ENCODE measurements at regions not wholly inside any gene's neighbourhood (a gene's known extent, or its start where the extent isn't known, plus 50 kb on each side); places are given as distances from the start of the nearest gene placed in this dataset.

GRCh38 chr3:168574455-168575158 lies 478.9 kb upstream of the GOLIM4 start:
- DNase-seq = no peak

- DNase-seq = no peak
These were observed 474.9 kb upstream of the GOLIM4 start for GRCh38 chr3:168570404-168571155.

GRCh38 chr3:168558728-168559411 lies 463.1 kb upstream of the GOLIM4 start:
- no peak for DNase-seq

- no peak for DNase-seq
These were observed 456.5 kb upstream of the GOLIM4 start for GRCh38 chr3:168552251-168552650.

GRCh38 chr3:168548719-168549118 lies 453.0 kb upstream of the GOLIM4 start:
- no peak for DNase-seq

GRCh38 chr3:168546707-168547106 lies 451.0 kb upstream of the GOLIM4 start:
- DNase-seq = no peak

- no peak for DNase-seq
These were observed 449.9 kb upstream of the GOLIM4 start for GRCh38 chr3:168545591-168545990.

- DNase-seq = peak; percentile 4
These were observed 448.6 kb upstream of the GOLIM4 start for GRCh38 chr3:168544097-168544957.

- DNase-seq = no peak
These were observed 445.0 kb upstream of the GOLIM4 start for GRCh38 chr3:168540726-168541125.

- no peak for DNase-seq
These were observed 444.2 kb upstream of the GOLIM4 start for GRCh38 chr3:168539909-168540308.

GRCh38 chr3:168534761-168535160 lies 439.0 kb upstream of the GOLIM4 start:
- no peak for DNase-seq

GRCh38 chr3:168533600-168533999 lies 437.9 kb upstream of the GOLIM4 start:
- no peak for DNase-seq

- DNase-seq = no peak
These were observed 436.4 kb upstream of the GOLIM4 start for GRCh38 chr3:168532135-168532534.

- no peak for DNase-seq
These were observed 435.4 kb upstream of the GOLIM4 start for GRCh38 chr3:168531116-168531515.

- DNase-seq = no peak
These were observed 428.4 kb upstream of the GOLIM4 start for GRCh38 chr3:168524129-168524528.

GRCh38 chr3:168517249-168518071 lies 421.7 kb upstream of the GOLIM4 start:
- no peak for DNase-seq

GRCh38 chr3:168514252-168514651 lies 418.5 kb upstream of the GOLIM4 start:
- DNase-seq = no peak

- DNase-seq = no peak
These were observed 417.1 kb upstream of the GOLIM4 start for GRCh38 chr3:168512802-168513201.

GRCh38 chr3:168511428-168512014 lies 415.8 kb upstream of the GOLIM4 start:
- peak; percentile 53 for DNase-seq

- no peak for DNase-seq
These were observed 410.9 kb upstream of the GOLIM4 start for GRCh38 chr3:168506589-168506988.

GRCh38 chr3:168501570-168501969 lies 405.8 kb upstream of the GOLIM4 start:
- no peak for DNase-seq
